GM19328 (cell line): ENCODE measurements at regions not wholly inside any gene's neighbourhood (a gene's known extent, or its start where the extent isn't known, plus 50 kb on each side); places are given as distances from the start of the nearest gene placed in this dataset.

Experiments used
- ATAC-seq: cut with Tn5 transposase; IDR thresholded peaks from one replicate; pipeline ENCODE4 v1.9.1; 2021; ENCODE audit warnings: mild to moderate bottlenecking, moderate library complexity; ENCODE audit not compliant: unreplicated experiment

DNA sequence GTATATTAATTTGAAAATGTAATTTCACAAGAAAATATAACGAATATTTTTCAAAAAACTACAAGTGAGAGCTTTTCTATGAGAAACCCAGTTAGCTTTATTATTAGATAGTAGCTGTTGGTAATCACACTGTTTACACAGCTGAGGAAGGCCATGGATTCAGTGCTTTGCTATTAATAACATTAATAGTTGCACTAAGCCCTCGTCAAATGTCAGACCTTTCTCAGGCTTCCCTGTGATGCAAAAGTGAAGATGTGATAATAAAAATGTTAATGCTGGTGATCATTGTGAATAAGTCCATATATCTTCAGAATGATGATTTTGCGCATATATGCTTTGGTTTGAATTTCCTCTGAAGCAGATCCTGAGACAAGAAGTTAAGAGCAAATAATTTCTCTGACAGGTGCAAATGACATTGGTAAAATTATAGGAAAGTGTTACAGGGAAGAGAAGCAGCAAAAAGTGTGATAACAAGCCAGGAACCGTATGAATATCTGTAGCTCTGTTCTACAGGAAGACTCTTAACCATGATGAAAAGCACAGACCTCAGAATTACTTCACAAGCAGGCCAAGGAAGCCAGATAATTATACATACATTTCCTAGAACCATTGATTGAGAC, 56.5 kb upstream of the CNTN6 start:
- ATAC-seq, result no peak

DNA sequence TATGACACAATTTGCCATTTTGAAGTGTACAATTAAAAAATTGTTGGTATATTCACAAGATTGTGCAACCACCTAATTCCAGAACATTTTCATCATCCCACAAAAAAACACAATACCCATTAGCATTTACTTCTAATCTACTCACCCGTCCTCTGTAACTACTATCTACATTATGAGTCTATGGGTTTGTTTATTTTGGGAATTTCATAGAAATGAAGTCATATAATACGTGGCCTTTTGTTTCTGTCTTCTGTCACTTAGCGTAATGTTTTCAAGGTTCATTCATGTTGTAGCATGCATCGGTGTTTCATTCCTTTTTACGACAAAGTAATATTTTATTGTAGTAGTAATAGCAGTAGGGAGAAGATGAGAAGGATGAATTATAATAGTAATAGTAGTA, 55.2 kb upstream of the CNTN6 start:
- ATAC-seq, result no peak
